ENCODE measurements at regions not wholly inside any gene's neighbourhood (a gene's known extent, or its start where the extent isn't known, plus 50 kb on each side); places are given as distances from the start of the nearest gene placed in this dataset.
A peak's percentile ranks its signal among the peaks of the same experiment; 100 is the strongest.

DNA sequence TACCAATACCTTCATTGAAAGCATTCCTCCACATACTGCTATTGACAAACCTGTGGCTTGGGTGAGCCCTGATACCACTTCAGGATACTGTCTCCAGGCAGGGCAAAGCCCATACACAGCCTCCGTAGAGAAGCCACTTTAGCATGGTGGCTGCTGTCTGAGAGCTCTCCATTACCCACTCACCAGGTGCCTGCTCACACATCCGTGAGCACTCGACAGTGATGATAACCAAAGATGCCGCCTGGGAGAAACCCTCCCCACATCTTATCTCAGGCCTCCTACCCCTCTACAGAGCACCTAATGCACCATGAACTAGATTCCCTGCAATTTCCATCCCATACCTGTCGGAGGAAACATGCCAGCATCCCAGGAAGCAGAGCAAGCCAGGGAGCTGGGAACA is 57.6 kb upstream of the KLHL29 start:
- WGBS (ENCODE audit: missing lambda C conversion rate): 5% methylated on average over 5 of the region's 5 CpGs
- no peak for ATAC-seq

DNA sequence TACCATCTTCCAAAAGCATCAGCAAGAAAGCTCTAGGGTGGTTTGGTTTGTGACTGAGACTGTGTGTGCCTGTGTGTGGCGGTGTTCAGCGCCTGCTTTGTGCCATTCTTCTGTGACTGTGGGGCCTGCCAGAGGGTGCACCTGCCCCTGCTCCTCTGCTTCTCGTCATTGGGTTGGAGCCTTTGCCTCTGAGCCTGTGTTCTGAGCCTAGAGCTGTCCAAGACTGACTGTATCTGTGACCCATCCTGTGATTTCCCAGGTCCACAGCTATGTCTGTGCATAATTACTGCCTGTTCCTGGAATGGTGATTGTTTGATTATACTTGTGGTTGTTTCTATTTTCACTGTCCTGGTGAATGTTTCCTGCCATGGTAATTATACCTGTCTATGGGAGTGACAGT is 57.1 kb upstream of the KLHL29 start:
- ChIA-PET POLR2A (no interaction called here), CTCF (interaction anchor here (0.6 to 2.0 kb wide), 2 partner anchors 24 to 157 kb away, joined by 3 to 6 read pairs; no protein-coding TSS in a partner anchor)
- no peak for ATAC-seq
- H3K9me3 ChIP-seq: no peaks in the 10 kb centered on the region
- no peak overlapping the region for H3K4me2 ChIP-seq
- TF ChIP-seq KDM1A (IDR thresholded peaks at IDR 0.05; ENCODE audit: low read depth) (no peak), FOXS1 (CRISPR knock-in tag; IDR thresholded peaks at IDR 0.05) (no peak), SMC3 (IDR thresholded peaks at IDR 0.05) (no peak), NR3C1 (IDR thresholded peaks at IDR 0.05) (no peak), CBX2 (IDR thresholded peaks at IDR 0.05; ENCODE audit: borderline replicate concordance, low read depth) (no peak), NPAS2 (CRISPR knock-in tag; IDR thresholded peaks at IDR 0.05; ENCODE audit: borderline replicate concordance) (no peak), HEYL (CRISPR knock-in tag; IDR thresholded peaks at IDR 0.05) (no peak), HOXB13 (CRISPR knock-in tag; IDR thresholded peaks at IDR 0.05; ENCODE audit: low read depth) (no peak), RCOR1 (IDR thresholded peaks at IDR 0.05; ENCODE audit: low read depth, low read length) (no peak), ZNF302 (CRISPR knock-in tag; IDR thresholded peaks at IDR 0.05) (no peak), MAZ (IDR thresholded peaks at IDR 0.05; ENCODE audit: borderline replicate concordance, low read depth, low read length) (no peak), SREBF2 (IDR thresholded peaks at IDR 0.05) (no peak), HDAC2 (IDR thresholded peaks at IDR 0.05) (no peak)
- TF ChIP-seq, protein P1, sequence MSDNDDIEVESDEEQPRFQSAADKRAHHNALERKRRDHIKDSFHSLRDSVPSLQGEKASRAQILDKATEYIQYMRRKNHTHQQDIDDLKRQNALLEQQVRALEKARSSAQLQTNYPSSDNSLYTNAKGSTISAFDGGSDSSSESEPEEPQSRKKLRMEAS (IDR thresholded peaks at IDR 0.05): no peak
- TF ChIP-seq, protein P2, sequence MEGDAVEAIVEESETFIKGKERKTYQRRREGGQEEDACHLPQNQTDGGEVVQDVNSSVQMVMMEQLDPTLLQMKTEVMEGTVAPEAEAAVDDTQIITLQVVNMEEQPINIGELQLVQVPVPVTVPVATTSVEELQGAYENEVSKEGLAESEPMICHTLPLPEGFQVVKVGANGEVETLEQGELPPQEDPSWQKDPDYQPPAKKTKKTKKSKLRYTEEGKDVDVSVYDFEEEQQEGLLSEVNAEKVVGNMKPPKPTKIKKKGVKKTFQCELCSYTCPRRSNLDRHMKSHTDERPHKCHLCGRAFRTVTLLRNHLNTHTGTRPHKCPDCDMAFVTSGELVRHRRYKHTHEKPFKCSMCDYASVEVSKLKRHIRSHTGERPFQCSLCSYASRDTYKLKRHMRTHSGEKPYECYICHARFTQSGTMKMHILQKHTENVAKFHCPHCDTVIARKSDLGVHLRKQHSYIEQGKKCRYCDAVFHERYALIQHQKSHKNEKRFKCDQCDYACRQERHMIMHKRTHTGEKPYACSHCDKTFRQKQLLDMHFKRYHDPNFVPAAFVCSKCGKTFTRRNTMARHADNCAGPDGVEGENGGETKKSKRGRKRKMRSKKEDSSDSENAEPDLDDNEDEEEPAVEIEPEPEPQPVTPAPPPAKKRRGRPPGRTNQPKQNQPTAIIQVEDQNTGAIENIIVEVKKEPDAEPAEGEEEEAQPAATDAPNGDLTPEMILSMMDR (IDR thresholded peaks at IDR 0.05): no peak
- TF ChIP-seq, protein P3, sequence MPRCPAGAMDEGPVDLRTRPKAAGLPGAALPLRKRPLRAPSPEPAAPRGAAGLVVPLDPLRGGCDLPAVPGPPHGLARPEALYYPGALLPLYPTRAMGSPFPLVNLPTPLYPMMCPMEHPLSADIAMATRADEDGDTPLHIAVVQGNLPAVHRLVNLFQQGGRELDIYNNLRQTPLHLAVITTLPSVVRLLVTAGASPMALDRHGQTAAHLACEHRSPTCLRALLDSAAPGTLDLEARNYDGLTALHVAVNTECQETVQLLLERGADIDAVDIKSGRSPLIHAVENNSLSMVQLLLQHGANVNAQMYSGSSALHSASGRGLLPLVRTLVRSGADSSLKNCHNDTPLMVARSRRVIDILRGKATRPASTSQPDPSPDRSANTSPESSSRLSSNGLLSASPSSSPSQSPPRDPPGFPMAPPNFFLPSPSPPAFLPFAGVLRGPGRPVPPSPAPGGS (IDR thresholded peaks at IDR 0.05): no peak
- no peaks in the 10 kb centered on the region for H3K4me1 ChIP-seq
- DNase-seq (ENCODE audit: low read depth in 1 of 2, low spot score in 1 of 2): no peak
- H3K4me3 ChIP-seq: no peak overlapping the region
- WGBS (ENCODE audit: missing lambda C conversion rate): 5% methylated on average over 3 of the region's 3 CpGs
- FAIRE-seq: no peak
- H3K27ac ChIP-seq: no peak overlapping the region

More for the DNA sequence above, 57.6 kb upstream of the KLHL29 start:
- no peaks in the 10 kb centered on the region for H3K9me3 ChIP-seq
- DNase-seq (ENCODE audit: low read depth in 1 of 2, low spot score in 1 of 2) (no peak), FAIRE-seq (no peak)
- H3K4me2 ChIP-seq: no peak overlapping the region
- POLR2A ChIA-PET: no interaction called here
- H3K4me1 ChIP-seq: no peaks in the 10 kb centered on the region
- H3K27ac ChIP-seq: no peak overlapping the region
- CTCF ChIA-PET: interaction anchor here (0.6 kb wide), 1 partner anchor 157 kb away, joined by 3 read pairs; no protein-coding TSS in a partner anchor
- TF ChIP-seq EP300 (IDR thresholded peaks at IDR 0.05): no peak
- TF ChIP-seq MAZ (IDR thresholded peaks at IDR 0.05; ENCODE audit: borderline replicate concordance, low read depth, low read length): no peak
- TF ChIP-seq POLR2A (IDR thresholded peaks at IDR 0.05; ENCODE audit: low read length): no peak
- no peak for TF ChIP-seq RNF2 (IDR thresholded peaks at IDR 0.05; ENCODE audit: borderline replicate concordance, low read depth)
- H3K4me3 ChIP-seq: no peak overlapping the region

DNA sequence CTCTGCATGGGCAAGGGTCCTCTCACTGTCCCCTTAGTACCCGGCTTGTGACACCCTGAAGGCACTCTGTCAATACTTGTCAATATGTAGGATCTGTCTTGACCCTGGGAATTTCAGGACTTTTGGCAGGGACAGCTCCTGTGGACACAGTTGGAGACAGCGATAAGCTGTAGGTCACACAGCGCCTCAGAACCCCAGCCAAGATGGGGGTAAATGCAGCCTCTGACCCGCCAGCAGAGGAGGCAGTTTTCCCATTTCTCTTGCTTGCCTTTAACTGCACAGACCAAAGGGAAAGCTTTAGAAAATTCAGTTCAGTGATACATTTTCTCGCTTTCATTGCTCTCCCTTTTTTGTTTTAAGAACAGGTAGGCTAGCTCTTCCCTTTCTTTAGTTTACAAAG is 54.8 kb upstream of the KLHL29 start:
- FAIRE-seq (no peak), DNase-seq (ENCODE audit: low read depth in 1 of 2, low spot score in 1 of 2) (peak; percentile 33 to 52), ATAC-seq (peak; percentile 59 to 83)
- no peaks in the 10 kb centered on the region for H3K9me3 ChIP-seq
- no peak overlapping the region for H3K4me2 ChIP-seq
- ChIA-PET CTCF (interaction anchor here (1.0 to 1.7 kb wide), 6 partner anchors 9 to 153 kb away, joined by 3 to 7 read pairs (median 4); no protein-coding TSS in a partner anchor), POLR2A (no interaction called here)
- H3K4me1 ChIP-seq: no peaks in the 10 kb centered on the region
- WGBS (ENCODE audit: missing lambda C conversion rate): 7% methylated on average over 5 of the region's 5 CpGs
- H3K27ac ChIP-seq: no peak overlapping the region
- H3K4me3 ChIP-seq: no peak overlapping the region
- TF ChIP-seq SREBF2 (IDR thresholded peaks at IDR 0.05) (no peak), PHF8 (IDR thresholded peaks at IDR 0.05; ENCODE audit: borderline replicate concordance, low read depth) (no peak), RFX5 (IDR thresholded peaks at IDR 0.05) (no peak), FOSL2 (IDR thresholded peaks at IDR 0.05) (no peak), FOSL2 (CRISPR knock-in tag; IDR thresholded peaks at IDR 0.05) (no peak), NR3C1 (IDR thresholded peaks at IDR 0.05) (no peak), GATA3 (IDR thresholded peaks at IDR 0.05; ENCODE audit: borderline replicate concordance) (no peak), SMC3 (IDR thresholded peaks at IDR 0.05) (0 out of 3 replicates have a peak, but pooled peaks have one; percentile 20), HDAC2 (IDR thresholded peaks at IDR 0.05) (no peak), TP53 (CRISPR knock-in tag; IDR thresholded peaks at IDR 0.05) (no peak)
- TF ChIP-seq, protein P4, sequence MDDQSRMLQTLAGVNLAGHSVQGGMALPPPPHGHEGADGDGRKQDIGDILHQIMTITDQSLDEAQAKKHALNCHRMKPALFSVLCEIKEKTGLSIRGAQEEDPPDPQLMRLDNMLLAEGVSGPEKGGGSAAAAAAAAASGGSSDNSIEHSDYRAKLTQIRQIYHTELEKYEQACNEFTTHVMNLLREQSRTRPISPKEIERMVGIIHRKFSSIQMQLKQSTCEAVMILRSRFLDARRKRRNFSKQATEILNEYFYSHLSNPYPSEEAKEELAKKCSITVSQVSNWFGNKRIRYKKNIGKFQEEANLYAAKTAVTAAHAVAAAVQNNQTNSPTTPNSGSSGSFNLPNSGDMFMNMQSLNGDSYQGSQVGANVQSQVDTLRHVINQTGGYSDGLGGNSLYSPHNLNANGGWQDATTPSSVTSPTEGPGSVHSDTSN (IDR thresholded peaks at IDR 0.05): no peak
- TF ChIP-seq, protein P5, sequence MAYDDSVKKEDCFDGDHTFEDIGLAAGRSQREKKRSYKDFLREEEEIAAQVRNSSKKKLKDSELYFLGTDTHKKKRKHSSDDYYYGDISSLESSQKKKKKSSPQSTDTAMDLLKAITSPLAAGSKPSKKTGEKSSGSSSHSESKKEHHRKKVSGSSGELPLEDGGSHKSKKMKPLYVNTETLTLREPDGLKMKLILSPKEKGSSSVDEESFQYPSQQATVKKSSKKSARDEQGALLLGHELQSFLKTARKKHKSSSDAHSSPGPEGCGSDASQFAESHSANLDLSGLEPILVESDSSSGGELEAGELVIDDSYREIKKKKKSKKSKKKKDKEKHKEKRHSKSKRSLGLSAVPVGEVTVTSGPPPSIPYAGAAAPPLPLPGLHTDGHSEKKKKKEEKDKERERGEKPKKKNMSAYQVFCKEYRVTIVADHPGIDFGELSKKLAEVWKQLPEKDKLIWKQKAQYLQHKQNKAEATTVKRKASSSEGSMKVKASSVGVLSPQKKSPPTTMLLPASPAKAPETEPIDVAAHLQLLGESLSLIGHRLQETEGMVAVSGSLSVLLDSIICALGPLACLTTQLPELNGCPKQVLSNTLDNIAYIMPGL (CRISPR knock-in tag; IDR thresholded peaks at IDR 0.05; ENCODE audit: borderline replicate concordance): no peak
- TF ChIP-seq, protein P6, sequence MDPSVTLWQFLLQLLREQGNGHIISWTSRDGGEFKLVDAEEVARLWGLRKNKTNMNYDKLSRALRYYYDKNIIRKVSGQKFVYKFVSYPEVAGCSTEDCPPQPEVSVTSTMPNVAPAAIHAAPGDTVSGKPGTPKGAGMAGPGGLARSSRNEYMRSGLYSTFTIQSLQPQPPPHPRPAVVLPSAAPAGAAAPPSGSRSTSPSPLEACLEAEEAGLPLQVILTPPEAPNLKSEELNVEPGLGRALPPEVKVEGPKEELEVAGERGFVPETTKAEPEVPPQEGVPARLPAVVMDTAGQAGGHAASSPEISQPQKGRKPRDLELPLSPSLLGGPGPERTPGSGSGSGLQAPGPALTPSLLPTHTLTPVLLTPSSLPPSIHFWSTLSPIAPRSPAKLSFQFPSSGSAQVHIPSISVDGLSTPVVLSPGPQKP (IDR thresholded peaks at IDR 0.05; ENCODE audit: low read depth, low read length): no peak
